Erythroblast (primary cell): ENCODE measurements at regions not wholly inside any gene's neighbourhood (a gene's known extent, or its start where the extent isn't known, plus 50 kb on each side); places are given as distances from the start of the nearest gene placed in this dataset.

ENCODE experiments used
- GATA1 ChIP-seq: IDR thresholded peaks from 2 replicates; pipeline ENCODE4 v1.6.1; 2011; ENCODE audit warnings: low read depth, mild to moderate bottlenecking, control low read depth, low read length, moderate library complexity
- POLR2A ChIP-seq: IDR thresholded peaks from 2 replicates; pipeline ENCODE4 v1.6.1; 2011; ENCODE audit warnings: mild to moderate bottlenecking, low read length

DNA sequence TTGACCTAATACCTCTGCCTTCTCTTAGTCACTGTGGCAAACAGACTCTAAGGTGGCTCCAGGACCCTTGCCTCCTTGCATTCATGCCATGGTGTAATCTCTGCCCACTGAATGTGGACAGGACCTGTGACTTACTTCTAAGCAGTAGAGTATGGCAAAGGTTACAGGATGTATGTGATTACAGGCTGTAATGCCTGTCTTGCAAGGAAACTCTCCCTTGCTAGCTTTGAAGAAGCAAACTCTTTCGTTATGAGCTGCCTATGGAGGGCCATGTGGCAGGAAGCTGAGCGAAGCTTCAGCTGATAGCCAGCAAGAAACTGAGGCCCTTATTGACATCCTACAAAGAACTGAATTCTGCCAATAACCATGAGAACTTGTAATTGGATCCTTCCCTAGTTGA lies 103.3 kb upstream of the HMHB1 start:
- TF ChIP-seq POLR2A (no peak), GATA1 (no peak)
